Esophagus muscularis mucosa (tissue), 3 donors: ENCODE measurements at regions not wholly inside any gene's neighbourhood (a gene's known extent, or its start where the extent isn't known, plus 50 kb on each side); places are given as distances from the start of the nearest gene placed in this dataset.

ENCODE experiments used
- EP300 ChIP-seq: sonication (generic); formaldehyde crosslinking; IDR thresholded peaks from one replicate; pipeline ENCODE4 v1.6.1; 2017; ENCODE audit warnings: antibody characterized with exemption
- TF ChIP-seq, protein P1 (sequence below), 3 experiments: fragments of 200-600 bp in 2 of 3; fragments of 450-650 bp in 1 of 3; sonication (generic) in 2 of 3; IDR thresholded peaks; one replicate each; pipeline ENCODE4 v1.5.1; 2017 to 2019; ENCODE audit warnings: antibody characterized with exemption in 3 of 3, mild to moderate bottlenecking in 2 of 3, moderate library complexity in 1 of 3

- TF ChIP-seq, protein P1, sequence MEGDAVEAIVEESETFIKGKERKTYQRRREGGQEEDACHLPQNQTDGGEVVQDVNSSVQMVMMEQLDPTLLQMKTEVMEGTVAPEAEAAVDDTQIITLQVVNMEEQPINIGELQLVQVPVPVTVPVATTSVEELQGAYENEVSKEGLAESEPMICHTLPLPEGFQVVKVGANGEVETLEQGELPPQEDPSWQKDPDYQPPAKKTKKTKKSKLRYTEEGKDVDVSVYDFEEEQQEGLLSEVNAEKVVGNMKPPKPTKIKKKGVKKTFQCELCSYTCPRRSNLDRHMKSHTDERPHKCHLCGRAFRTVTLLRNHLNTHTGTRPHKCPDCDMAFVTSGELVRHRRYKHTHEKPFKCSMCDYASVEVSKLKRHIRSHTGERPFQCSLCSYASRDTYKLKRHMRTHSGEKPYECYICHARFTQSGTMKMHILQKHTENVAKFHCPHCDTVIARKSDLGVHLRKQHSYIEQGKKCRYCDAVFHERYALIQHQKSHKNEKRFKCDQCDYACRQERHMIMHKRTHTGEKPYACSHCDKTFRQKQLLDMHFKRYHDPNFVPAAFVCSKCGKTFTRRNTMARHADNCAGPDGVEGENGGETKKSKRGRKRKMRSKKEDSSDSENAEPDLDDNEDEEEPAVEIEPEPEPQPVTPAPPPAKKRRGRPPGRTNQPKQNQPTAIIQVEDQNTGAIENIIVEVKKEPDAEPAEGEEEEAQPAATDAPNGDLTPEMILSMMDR (IDR thresholded peaks at IDR 0.05): no peak
- TF ChIP-seq EP300: no peak
Observed at GRCh38 chr16:86045591-86045971, 146.6 kb downstream of the IRF8 start.
